Mesenchymal stem cell (in vitro differentiated cells and primary cell): ENCODE measurements at regions not wholly inside any gene's neighbourhood (a gene's known extent, or its start where the extent isn't known, plus 50 kb on each side); places are given as distances from the start of the nearest gene placed in this dataset.

Experiments used
- DNase-seq: peaks from one replicate; pipeline ENCODE4 v3.0.0-alpha.2; 2013
- H2AFZ ChIP-seq: one replicate; pipeline ENCODE4 v1.6.1; 2013; ENCODE audit warnings: low read depth, mild to moderate bottlenecking, control low read depth, inconsistent platforms, low read length, moderate library complexity
- H2AK5ac ChIP-seq: 2 replicates; pipeline ENCODE4 v1.6.1; 2013; ENCODE audit warnings: low read length, moderate library complexity, mild to moderate bottlenecking, inconsistent platforms; ENCODE audit not compliant: severe bottlenecking
- H2BK120ac ChIP-seq: one replicate; pipeline ENCODE4 v1.6.1; 2013; ENCODE audit warnings: low read depth, mild to moderate bottlenecking, inconsistent platforms, low read length, moderate library complexity
- H2BK12ac ChIP-seq, 2 experiments: one replicate each; pipeline ENCODE4 v1.6.1; 2013; ENCODE audit warnings: inconsistent platforms in 2 of 2, low read length in 2 of 2, mild to moderate bottlenecking in 2 of 2, moderate library complexity in 2 of 2, control low read depth in 1 of 2
- H2BK15ac ChIP-seq: one replicate; pipeline ENCODE4 v1.6.1; 2013; ENCODE audit warnings: mild to moderate bottlenecking, low read depth, inconsistent platforms; ENCODE audit not compliant: poor library complexity, severe bottlenecking
- H2BK5ac ChIP-seq: 2 replicates; pipeline ENCODE4 v1.6.1; 2013; ENCODE audit warnings: low read depth, mild to moderate bottlenecking, low read length, control low read depth, inconsistent platforms; ENCODE audit not compliant: poor library complexity, severe bottlenecking
- H3K14ac ChIP-seq, 2 experiments: one replicate each; pipeline ENCODE4 v1.6.1; 2013; ENCODE audit warnings: inconsistent platforms in 2 of 2, low read length in 2 of 2, control low read depth in 1 of 2, mild to moderate bottlenecking in 1 of 2, moderate library complexity in 1 of 2
- H3K18ac ChIP-seq, 2 experiments: one replicate each; pipeline ENCODE4 v1.6.1; 2013; ENCODE audit warnings: inconsistent platforms in 2 of 2, low read length in 2 of 2, control low read depth in 1 of 2, low read depth in 1 of 2, mild to moderate bottlenecking in 1 of 2
- H3K23ac ChIP-seq, 2 experiments: one replicate each; pipeline ENCODE4 v1.6.1; 2013; ENCODE audit warnings: inconsistent platforms in 2 of 2, low read length in 2 of 2, mild to moderate bottlenecking in 2 of 2, moderate library complexity in 2 of 2, control low read depth in 1 of 2
- H3K27ac ChIP-seq: 2 replicates; pipeline ENCODE4 v1.5.1; 2013; ENCODE audit warnings: mild to moderate bottlenecking, moderate library complexity, low read length, control low read depth, inconsistent platforms; ENCODE audit not compliant: poor library complexity, severe bottlenecking
- H3K27me3 ChIP-seq, 2 experiments: 2 replicates each; pipeline versions ENCODE4 v1.6.1 to v1.7.0; 2013; ENCODE audit warnings: low read length in 2 of 2, mild to moderate bottlenecking in 2 of 2, moderate library complexity in 2 of 2, control low read depth in 1 of 2, inconsistent platforms in 1 of 2; ENCODE audit not compliant: control insufficient read depth in 1 of 2, insufficient read depth in 1 of 2
- H3K36me3 ChIP-seq, 2 experiments: 2 replicates each; pipeline versions ENCODE4 v1.6.1 to v1.7.0; 2013; ENCODE audit warnings: low read length in 2 of 2, control low read depth in 1 of 2, inconsistent platforms in 1 of 2, low read depth in 1 of 2, mild to moderate bottlenecking in 1 of 2; ENCODE audit not compliant: insufficient read depth in 2 of 2, control insufficient read depth in 1 of 2
- H3K4ac ChIP-seq, 2 experiments: one replicate each; pipeline ENCODE4 v1.6.1; 2013; ENCODE audit warnings: inconsistent platforms in 2 of 2, low read length in 2 of 2, mild to moderate bottlenecking in 2 of 2, moderate library complexity in 2 of 2, control low read depth in 1 of 2, low read depth in 1 of 2
- H3K4me1 ChIP-seq: 2 replicates; pipeline ENCODE4 v1.6.1; 2013; ENCODE audit warnings: low read depth, low read length, control low read depth; ENCODE audit not compliant: control insufficient read depth, insufficient read depth
- H3K4me2 ChIP-seq: 2 replicates; pipeline ENCODE4 v1.6.1; 2013; ENCODE audit warnings: low read length, mild to moderate bottlenecking, inconsistent platforms; ENCODE audit not compliant: poor library complexity, severe bottlenecking
- H3K4me3 ChIP-seq, 2 experiments: 2 replicates each; pipeline versions ENCODE4 v1.5.1 to v1.7.0; 2013; ENCODE audit warnings: low read length in 2 of 2, mild to moderate bottlenecking in 2 of 2, control low read depth in 1 of 2, low read depth in 1 of 2; ENCODE audit not compliant: insufficient read depth in 1 of 2
- H3K79me1 ChIP-seq: replicated peaks from 2 replicates; pipeline ENCODE4 v1.6.1; 2013; ENCODE audit warnings: mild to moderate bottlenecking, control low read depth, low read length, inconsistent platforms; ENCODE audit not compliant: poor library complexity, severe bottlenecking
- H3K9ac ChIP-seq: 2 replicates; pipeline ENCODE4 v1.7.0; 2013; ENCODE audit warnings: mild to moderate bottlenecking, low read length, moderate library complexity
- H3K9me3 ChIP-seq: 2 replicates; pipeline ENCODE4 v1.7.0; 2013; ENCODE audit warnings: mild to moderate bottlenecking, low read length; ENCODE audit not compliant: control insufficient read depth
- H4K8ac ChIP-seq: one replicate; pipeline ENCODE4 v1.6.1; 2013; ENCODE audit warnings: inconsistent platforms, mild to moderate bottlenecking, low read length, moderate library complexity
- H4K91ac ChIP-seq: one replicate; pipeline ENCODE4 v1.6.1; 2013; ENCODE audit warnings: mild to moderate bottlenecking, low read length, inconsistent platforms
- WGBS: methylation state at CpG from one replicate; pipeline ENCODE4 v1.1.7; 2013; ENCODE audit warnings: mixed read lengths; 5-methylcytosine and 5-hydroxymethylcytosine counted together

- H3K4me1 ChIP-seq = no peaks in the 10 kb centered on the region
- H3K9me3 ChIP-seq = no peaks in the 10 kb centered on the region
- no peak overlapping the region for H2BK5ac ChIP-seq
- H3K23ac ChIP-seq = no peak overlapping the region
- no peak for DNase-seq
- no peak overlapping the region for H4K8ac ChIP-seq
- no peak overlapping the region for H2BK120ac ChIP-seq
- H3K4me3 ChIP-seq = no peak overlapping the region
- H3K79me1 ChIP-seq = no peaks in the 10 kb centered on the region
- H3K27ac ChIP-seq = no peak overlapping the region
- no CpG with 5 or more reads among the region's 1 CpG for WGBS
- H2BK15ac ChIP-seq = no peak overlapping the region
- no peak overlapping the region for H2BK12ac ChIP-seq
- H2AK5ac ChIP-seq = no peak overlapping the region
- H3K36me3 ChIP-seq = no peaks in the 10 kb centered on the region
- no peak overlapping the region for H3K4ac ChIP-seq
- H3K9ac ChIP-seq = no peak overlapping the region
- H4K91ac ChIP-seq = no peak overlapping the region
- H3K4me2 ChIP-seq = no peak overlapping the region
- no peak overlapping the region for H3K18ac ChIP-seq
- no peaks in the 10 kb centered on the region for H3K27me3 ChIP-seq
- H3K14ac ChIP-seq = no peak overlapping the region
- no peak overlapping the region for H2AFZ ChIP-seq
Measured at GRCh38 chr13:76378767-76379166, 507.4 kb downstream of the KCTD12 start.

GRCh38 chr13:76363682-76364289 is 522.4 kb downstream of the KCTD12 start:
- no peak overlapping the region for H4K91ac ChIP-seq
- no peak overlapping the region for H3K4me3 ChIP-seq
- H3K27ac ChIP-seq = no peak overlapping the region
- no peak overlapping the region for H2BK12ac ChIP-seq
- no peak overlapping the region for H3K14ac ChIP-seq
- H3K9ac ChIP-seq = no peak overlapping the region
- no peaks in the 10 kb centered on the region for H3K9me3 ChIP-seq
- H2BK5ac ChIP-seq = no peak overlapping the region
- H3K4ac ChIP-seq = no peak overlapping the region
- no peaks in the 10 kb centered on the region for H3K4me1 ChIP-seq
- no peak overlapping the region for H2BK120ac ChIP-seq
- no peak overlapping the region for H2AFZ ChIP-seq
- H2AK5ac ChIP-seq = no peak overlapping the region
- no peaks in the 10 kb centered on the region for H3K36me3 ChIP-seq
- DNase-seq = no peak
- H3K18ac ChIP-seq = no peak overlapping the region
- H4K8ac ChIP-seq = no peak overlapping the region
- 100% methylated on average over 2 of the region's 2 CpGs for WGBS
- H2BK15ac ChIP-seq = no peak overlapping the region
- H3K23ac ChIP-seq = no peak overlapping the region
- H3K4me2 ChIP-seq = no peak overlapping the region
- H3K27me3 ChIP-seq = no peaks in the 10 kb centered on the region
- H3K79me1 ChIP-seq = no peaks in the 10 kb centered on the region

- Histone ChIP-seq H2AK5ac (no peak overlapping the region), H3K4me3 (no peak overlapping the region), H4K8ac (no peak overlapping the region), H2BK5ac (no peak overlapping the region), H3K4me2 (no peak overlapping the region), H2BK15ac (no peak overlapping the region), H3K79me1 (no peaks in the 10 kb centered on the region), H2AFZ (no peak overlapping the region), H3K9ac (no peak overlapping the region), H3K27ac (no peak overlapping the region), H3K4me1 (no peaks in the 10 kb centered on the region), H3K9me3 (no peaks in the 10 kb centered on the region), H2BK12ac (no peak overlapping the region), H3K14ac (no peak overlapping the region), H3K4ac (no peak overlapping the region), H3K27me3 (no peaks in the 10 kb centered on the region), H3K18ac (no peak overlapping the region), H4K91ac (no peak overlapping the region), H3K36me3 (no peaks in the 10 kb centered on the region), H2BK120ac (no peak overlapping the region), H3K23ac (no peak overlapping the region)
- DNase-seq = no peak
Measured at GRCh38 chr13:76361868-76362267, 524.3 kb downstream of the KCTD12 start.

GRCh38 chr13:76351541-76352229 is 534.5 kb downstream of the KCTD12 start:
- Histone ChIP-seq H3K23ac (no peak overlapping the region), H4K91ac (no peak overlapping the region), H2BK15ac (no peak overlapping the region), H3K9me3 (peaks cover 2% of the 10 kb centered on the region), H2BK5ac (no peak overlapping the region), H4K8ac (no peak overlapping the region), H3K14ac (no peak overlapping the region), H3K4me2 (no peak overlapping the region), H3K36me3 (no peaks in the 10 kb centered on the region), H3K79me1 (no peaks in the 10 kb centered on the region), H3K9ac (no peak overlapping the region), H2BK120ac (no peak overlapping the region), H3K4ac (no peak overlapping the region), H3K27me3 (no peaks in the 10 kb centered on the region), H3K4me1 (no peaks in the 10 kb centered on the region), H2AFZ (no peak overlapping the region), H3K27ac (no peak overlapping the region), H3K4me3 (no peak overlapping the region), H2AK5ac (no peak overlapping the region), H2BK12ac (no peak overlapping the region), H3K18ac (no peak overlapping the region)
- no peak for DNase-seq
- 97% methylated on average over 2 of the region's 5 CpGs for WGBS
